SK-N-SH (cell line): ENCODE measurements at regions not wholly inside any gene's neighbourhood (a gene's known extent, or its start where the extent isn't known, plus 50 kb on each side); places are given as distances from the start of the nearest gene placed in this dataset.

Experiments
- CHD2 ChIP-seq: fragments of 150-350 bp; IDR thresholded peaks from 2 replicates; pipeline ENCODE4 v1.6.1; 2018; ENCODE audit warnings: low read length; ENCODE audit not compliant: partially characterized antibody
- CTCF ChIP-seq: fragments of 200-600 bp; sonication (generic); IDR thresholded peaks from 2 replicates; pipeline ENCODE4 v1.6.1; 2017; ENCODE audit warnings: antibody characterized with exemption, mild to moderate bottlenecking, moderate library complexity
- EP300 ChIP-seq, 2 experiments: IDR thresholded peaks; 2 replicates each; pipeline versions ENCODE4 v1.4.0 to v1.6.1; 2012; ENCODE audit warnings: borderline replicate concordance in 1 of 2, low read depth in 1 of 2, low read length in 1 of 2
- GABPA ChIP-seq: IDR thresholded peaks from 2 replicates; pipeline ENCODE4 v1.4.0; 2012; ENCODE audit warnings: low read depth, mild to moderate bottlenecking
- JUND ChIP-seq: IDR thresholded peaks from 2 replicates; pipeline ENCODE4 v1.4.0; 2012
- MXI1 ChIP-seq: IDR thresholded peaks from 2 replicates; pipeline ENCODE4 v1.6.1; 2012; ENCODE audit warnings: mild to moderate bottlenecking, low read depth, low read length, improper control_type of control experiment
- POLR2AphosphoS5 ChIP-seq: IDR thresholded peaks from 2 replicates; pipeline ENCODE4 v1.6.1; 2012; ENCODE audit warnings: low read depth, low read length
- SIN3A ChIP-seq: IDR thresholded peaks from 2 replicates; pipeline ENCODE4 v1.6.1; 2012; ENCODE audit warnings: low read depth, mild to moderate bottlenecking, low read length, moderate library complexity, borderline replicate concordance
- SMC3 ChIP-seq: IDR thresholded peaks from 2 replicates; pipeline ENCODE4 v1.6.1; 2012; ENCODE audit warnings: low read depth, low read length, improper control_type of control experiment
- TEAD4 ChIP-seq: IDR thresholded peaks from 2 replicates; pipeline ENCODE4 v1.4.0; 2012; ENCODE audit warnings: mild to moderate bottlenecking, borderline replicate concordance; ENCODE audit not compliant: insufficient read depth
- YY1 ChIP-seq: IDR thresholded peaks from 2 replicates; pipeline ENCODE4 v1.4.0; 2012; ENCODE audit warnings: low read depth, mild to moderate bottlenecking
- TF ChIP-seq, protein P1 (sequence below): IDR thresholded peaks from 2 replicates; pipeline ENCODE4 v1.4.0; 2012; ENCODE audit warnings: low read depth

GRCh38 chr18:29496152-29496680, 1319.3 kb upstream of the CDH2 start:
- TF ChIP-seq POLR2AphosphoS5: no peak
- TF ChIP-seq TEAD4: no peak
- TF ChIP-seq EP300 (IDR thresholded peaks at IDR 0.05; ENCODE audit: borderline replicate concordance in 1 of 2, low read depth in 1 of 2, low read length in 1 of 2): peak in 1 of 2 experiments; percentile 51; a peak in 1 of 4 replicates
- TF ChIP-seq CTCF: no peak
- no peak for TF ChIP-seq SIN3A
- TF ChIP-seq MXI1: no peak
- no peak for TF ChIP-seq CHD2
- TF ChIP-seq SMC3: no peak
- TF ChIP-seq JUND: no peak
- no peak for TF ChIP-seq YY1
- no peak for TF ChIP-seq GABPA
- TF ChIP-seq, protein P1, sequence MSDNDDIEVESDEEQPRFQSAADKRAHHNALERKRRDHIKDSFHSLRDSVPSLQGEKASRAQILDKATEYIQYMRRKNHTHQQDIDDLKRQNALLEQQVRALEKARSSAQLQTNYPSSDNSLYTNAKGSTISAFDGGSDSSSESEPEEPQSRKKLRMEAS: no peak
